ENCODE measurements at regions not wholly inside any gene's neighbourhood (a gene's known extent, or its start where the extent isn't known, plus 50 kb on each side); places are given as distances from the start of the nearest gene placed in this dataset.

DNA sequence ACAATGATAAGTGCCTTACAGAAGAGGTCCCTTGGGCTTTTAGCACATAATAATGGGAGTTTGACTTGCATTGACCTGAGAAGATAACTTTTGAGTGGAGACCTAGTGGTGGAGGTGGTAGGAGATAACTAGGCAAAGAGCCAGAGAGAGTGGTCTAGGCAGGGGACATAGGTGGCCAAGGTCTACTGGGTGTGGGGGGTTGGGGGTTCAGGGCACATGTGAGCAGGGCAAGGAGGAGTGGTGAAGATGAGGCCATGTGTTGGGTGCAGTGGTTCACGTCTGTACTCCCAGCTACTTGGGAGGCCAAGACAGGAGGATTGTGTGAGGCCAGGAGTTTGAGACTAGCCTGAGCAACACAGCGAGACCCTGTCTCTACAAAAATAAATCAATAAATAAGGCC lies 74.3 kb upstream of the CTNNBL1 start:
- H3K27ac ChIP-seq (ENCODE audit: low read length), result no peak overlapping the region
- intact Hi-C loops (cut with micrococcal nuclease; ENCODE audit: unreplicated experiment) (no loop called here), in situ Hi-C loops (cut with HindIII; ENCODE audit: low pct_unique_long_range_greater_than_20kb, low sequenced_read_pairs) (no loop called here)
- no peaks in the 10 kb centered on the region for H3K9me3 ChIP-seq (ENCODE audit: control insufficient read depth, insufficient read depth, low read depth, low read length)
- H3K36me3 ChIP-seq (ENCODE audit: control insufficient read depth, insufficient read depth, low read length), result no peaks in the 10 kb centered on the region
- no TSS peak for BruUV-seq (replicated peaks)
- TF ChIP-seq POLR2AphosphoS5 (IDR thresholded peaks at IDR 0.05; ENCODE audit: low read depth, low read length) (no peak), REST (IDR thresholded peaks at IDR 0.05; ENCODE audit: insufficient read depth in 1 of 2, low read depth in 2 of 2, low read length in 1 of 2) (no peak), CTCF (IDR thresholded peaks at IDR 0.05) (no peak), TCF7L2 (IDR thresholded peaks at IDR 0.05; ENCODE audit: low read depth, low read length) (no peak), SIN3A (IDR thresholded peaks at IDR 0.05; ENCODE audit: borderline replicate concordance, insufficient read depth, low read depth, low read length) (no peak)
- ATAC-seq (no peak), DNase-seq (ENCODE audit: low read depth, low spot score) (no peak)
- CTCF ChIA-PET, result no interaction called here
- no peaks in the 10 kb centered on the region for H3K4me1 ChIP-seq (ENCODE audit: control insufficient read depth, insufficient read depth, low read length)
- POLR2A ChIA-PET, result no interaction called here
- no peak overlapping the region for H3K4me3 ChIP-seq (ENCODE audit: low read depth in 2 of 2, low read length in 2 of 2)
- peaks cover 9% of the 10 kb centered on the region for H3K27me3 ChIP-seq (ENCODE audit: control insufficient read depth, insufficient read depth, low read length)

- Histone ChIP-seq H3K36me3 (ENCODE audit: control insufficient read depth, insufficient read depth, low read length) (no peaks in the 10 kb centered on the region), H3K27me3 (ENCODE audit: control insufficient read depth, insufficient read depth, low read length) (peaks cover 9% of the 10 kb centered on the region), H3K9me3 (ENCODE audit: control insufficient read depth, insufficient read depth, low read depth, low read length) (no peaks in the 10 kb centered on the region), H3K4me3 (ENCODE audit: low read depth in 2 of 2, low read length in 2 of 2) (no peak overlapping the region), H3K27ac (ENCODE audit: low read length) (no peak overlapping the region), H3K4me1 (ENCODE audit: control insufficient read depth, insufficient read depth, low read length) (no peaks in the 10 kb centered on the region)
- intact Hi-C loops (cut with micrococcal nuclease; ENCODE audit: unreplicated experiment) (no loop called here), in situ Hi-C loops (cut with HindIII; ENCODE audit: low pct_unique_long_range_greater_than_20kb, low sequenced_read_pairs) (no loop called here)
- POLR2A ChIA-PET, result no interaction called here
- DNase-seq (ENCODE audit: low read depth, low spot score) (no peak), ATAC-seq (0 out of 2 replicates have a peak, but pooled peaks have one; percentile 9)
- CTCF ChIA-PET, result interaction anchor here (0.6 to 1.0 kb wide), 3 partner anchors 76 to 802 kb away, joined by 4 to 6 read pairs (median 5); no protein-coding TSS in a partner anchor
- BruUV-seq (replicated peaks), result no TSS peak
- 0 out of 2 replicates have a peak, but pooled peaks have one; percentile 34 for TF ChIP-seq TCF7L2 (IDR thresholded peaks at IDR 0.05; ENCODE audit: low read depth, low read length)
- peak; percentile 70 for TF ChIP-seq CTCF (IDR thresholded peaks at IDR 0.05)
- no peak for TF ChIP-seq REST (IDR thresholded peaks at IDR 0.05; ENCODE audit: insufficient read depth in 1 of 2, low read depth in 2 of 2, low read length in 1 of 2)
- TF ChIP-seq SIN3A (IDR thresholded peaks at IDR 0.05; ENCODE audit: borderline replicate concordance, insufficient read depth, low read depth, low read length), result no peak
- TF ChIP-seq POLR2AphosphoS5 (IDR thresholded peaks at IDR 0.05; ENCODE audit: low read depth, low read length), result no peak
Observed at GRCh38 chr20:37616110-37616425, 77.8 kb upstream of the CTNNBL1 start.
